Left colon (tissue), 2 donors: ENCODE measurements at regions not wholly inside any gene's neighbourhood (a gene's known extent, or its start where the extent isn't known, plus 50 kb on each side); places are given as distances from the start of the nearest gene placed in this dataset.
"Not testable (repeated sequence)": the region's sequence is repeated elsewhere in the genome, so short reads cannot be mapped to it uniquely, and the experiment has no call there.

Source experiments
- ATAC-seq: fragments of 200-7000 bp; cut with Tn5 transposase; one replicate; pipeline ENCODE4 v1.9.1; 2020; ENCODE audit warnings: mild to moderate bottlenecking, moderate library complexity
- DNase-seq, 2 donors: peaks; one replicate each; pipeline ENCODE4 v3.0.0-alpha.2; 2020
- intact Hi-C, 2 donors: fragments of 100-400 bp; cut with DNase I in 1 of 2; cut with micrococcal nuclease in 1 of 2; formaldehyde crosslinking; loops; one replicate each; pipeline versions ENCODE4 v1.11.2 to v1.14.0; 2022; cut with DNase I, micrococcal nuclease
- donor health status: DM: no; HTN: no; CAD: no.
- donor health status: DM: yes; HTN: yes; CAD: no.

DNA sequence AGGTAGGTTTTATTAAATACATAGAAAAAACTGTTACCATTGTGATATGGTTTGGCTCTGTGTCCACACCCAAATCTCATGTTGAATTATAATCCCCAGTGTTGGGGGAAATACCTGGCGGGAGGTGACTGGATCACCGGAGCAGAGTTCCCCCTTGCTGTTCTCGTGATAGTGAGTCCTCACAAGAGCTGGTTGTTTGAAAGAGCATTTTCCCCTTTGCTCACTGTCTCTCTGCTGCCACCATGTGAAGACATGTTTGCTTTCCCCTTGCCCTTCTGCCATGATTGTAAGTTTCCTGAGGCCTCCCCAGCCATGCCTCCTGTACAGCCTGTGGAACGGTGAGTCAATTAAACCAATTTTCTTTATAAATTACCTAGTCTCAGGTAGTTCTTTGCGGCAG, 352.7 kb upstream of the SLC39A10 start:
- no peak for DNase-seq
- ATAC-seq: no peak
- intact Hi-C loops: no loop called here

DNA sequence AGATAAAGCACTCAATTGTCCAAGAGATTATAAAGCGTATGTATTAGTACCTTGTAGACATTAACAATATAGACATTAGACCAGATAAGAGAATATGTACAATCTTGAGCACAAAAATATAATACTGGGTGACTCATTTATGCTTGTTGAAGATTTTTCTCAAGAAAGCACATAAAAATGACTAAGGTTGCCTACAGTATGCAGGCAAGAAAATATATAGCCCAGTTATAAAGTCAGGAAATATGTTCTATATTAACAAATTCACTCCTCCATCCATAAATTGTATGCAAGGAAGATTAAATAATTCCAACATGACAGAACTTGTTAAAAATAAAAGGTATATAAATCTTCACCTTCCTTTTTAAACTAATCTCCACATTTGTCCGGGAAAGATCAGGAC, 356.4 kb upstream of the SLC39A10 start:
- DNase-seq: no peak
- intact Hi-C loops: no loop called here
- no peak for ATAC-seq

DNA sequence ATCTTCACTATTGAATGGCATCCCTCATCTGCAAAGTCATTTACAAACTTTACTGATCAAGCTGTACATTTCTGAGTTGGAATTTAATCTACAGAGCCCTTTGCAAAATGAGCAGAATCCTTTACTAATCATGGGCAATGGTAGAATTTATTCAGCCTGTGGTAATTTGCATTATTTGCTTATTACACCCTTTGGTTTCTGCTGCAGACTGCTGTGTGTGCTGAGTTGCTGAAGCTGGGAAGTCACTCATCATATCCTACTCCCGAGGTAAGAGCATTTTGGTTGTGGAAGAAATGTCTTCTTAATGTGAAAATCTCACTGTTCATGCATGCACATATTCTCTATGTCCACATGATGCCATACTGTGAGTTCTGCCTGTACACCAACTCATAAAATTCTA, 357.4 kb upstream of the SLC39A10 start:
- DNase-seq (no peak), ATAC-seq (no peak)
- intact Hi-C loops: no loop called here

DNA sequence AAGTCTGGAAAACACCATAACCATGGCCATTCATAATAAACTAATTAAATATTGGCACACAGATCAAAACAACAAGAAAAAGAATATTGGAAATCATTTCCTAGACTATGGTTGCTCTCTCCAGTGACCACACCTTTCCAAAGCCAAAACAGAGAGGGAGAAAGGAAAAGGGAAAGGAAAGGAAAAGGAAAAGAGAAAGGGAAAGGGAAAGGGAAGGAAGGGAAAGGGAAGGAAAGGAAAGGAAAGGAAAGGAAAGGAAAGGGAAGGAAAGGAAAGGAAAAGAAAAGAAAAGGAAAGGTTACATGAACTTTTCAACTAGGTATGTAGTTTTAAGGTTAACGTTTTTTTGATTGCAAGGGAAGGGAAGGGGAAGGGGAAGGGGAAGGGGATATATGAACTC, 360.5 kb upstream of the SLC39A10 start:
- ATAC-seq (no peak), DNase-seq (no peak)
- intact Hi-C loops: no loop called here

DNA sequence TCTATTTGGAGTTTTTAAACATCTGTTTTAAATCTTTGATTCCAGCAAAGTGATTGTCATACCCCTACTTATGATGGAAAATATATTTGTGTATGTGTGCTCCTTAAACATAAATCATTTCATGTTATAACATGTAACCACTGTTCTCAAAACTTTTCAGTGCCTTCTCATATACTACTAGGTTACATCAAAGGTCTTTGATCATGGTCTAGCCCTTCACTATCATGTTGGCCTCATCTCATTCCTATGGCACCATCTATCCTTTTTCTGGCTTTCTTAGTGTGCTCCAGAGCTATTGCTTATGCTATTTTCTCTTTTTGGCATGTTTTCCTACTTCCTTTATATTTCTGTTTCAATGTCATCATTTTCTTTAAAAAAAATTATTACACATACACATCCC, 367.9 kb upstream of the SLC39A10 start:
- DNase-seq: no peak
- no peak for ATAC-seq
- intact Hi-C loops: no loop called here

DNA sequence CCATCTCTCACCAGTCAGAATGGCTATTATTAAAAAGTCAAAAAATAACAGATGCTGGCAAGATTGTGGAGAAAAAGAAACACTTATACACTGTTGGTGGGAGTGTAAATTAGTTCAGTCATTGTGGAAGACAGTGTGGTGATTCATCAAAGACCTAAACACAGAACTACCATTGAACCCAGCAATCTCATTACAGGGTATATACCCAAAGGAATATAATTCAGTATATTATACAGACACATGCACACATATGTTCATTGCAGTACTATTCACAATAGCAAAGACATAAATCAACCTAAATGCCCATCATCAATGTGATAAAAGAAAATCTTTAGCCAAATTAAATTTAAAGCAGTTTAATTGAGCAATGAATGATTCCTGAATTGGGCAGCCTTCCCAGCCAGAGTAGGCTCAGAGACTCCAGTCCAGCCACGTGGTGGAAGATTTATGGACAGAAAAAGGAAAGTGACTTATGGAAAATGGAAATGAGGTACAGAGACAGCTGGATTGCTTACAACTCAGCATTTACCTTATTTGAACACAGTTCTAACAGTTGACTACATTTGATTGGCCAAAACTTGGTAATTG, 377.1 kb upstream of the SLC39A10 start:
- intact Hi-C loops: no loop called here
- no peak for ATAC-seq
- DNase-seq: no peak

DNA sequence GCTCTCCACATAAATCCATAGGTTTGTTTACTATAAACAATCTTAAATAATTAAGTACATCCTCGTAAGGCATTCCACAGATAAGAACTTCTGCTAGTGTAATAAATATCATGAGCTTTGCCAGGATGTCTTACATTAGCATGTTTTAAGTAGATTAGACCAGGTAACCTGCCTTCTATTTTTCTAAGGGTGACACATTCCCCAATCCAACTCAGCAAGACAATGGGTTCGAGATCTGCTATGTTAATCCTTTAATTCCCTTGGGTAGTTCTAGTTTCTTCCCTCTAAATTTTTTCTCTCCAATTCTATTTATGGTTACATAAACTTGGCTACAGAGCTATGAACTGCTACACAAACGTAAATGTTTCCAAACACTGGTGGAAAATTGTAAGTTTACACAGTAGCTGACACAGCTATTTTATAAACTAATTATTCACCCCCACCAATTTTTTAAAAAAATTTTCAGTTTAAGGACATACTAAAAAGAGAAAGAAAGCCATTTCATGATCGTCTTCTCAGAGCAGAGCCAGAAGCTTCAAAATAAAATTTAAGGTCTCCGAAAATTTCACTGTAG, 386.5 kb upstream of the SLC39A10 start:
- DNase-seq: no peak
- intact Hi-C loops: no loop called here
- ATAC-seq: no peak

DNA sequence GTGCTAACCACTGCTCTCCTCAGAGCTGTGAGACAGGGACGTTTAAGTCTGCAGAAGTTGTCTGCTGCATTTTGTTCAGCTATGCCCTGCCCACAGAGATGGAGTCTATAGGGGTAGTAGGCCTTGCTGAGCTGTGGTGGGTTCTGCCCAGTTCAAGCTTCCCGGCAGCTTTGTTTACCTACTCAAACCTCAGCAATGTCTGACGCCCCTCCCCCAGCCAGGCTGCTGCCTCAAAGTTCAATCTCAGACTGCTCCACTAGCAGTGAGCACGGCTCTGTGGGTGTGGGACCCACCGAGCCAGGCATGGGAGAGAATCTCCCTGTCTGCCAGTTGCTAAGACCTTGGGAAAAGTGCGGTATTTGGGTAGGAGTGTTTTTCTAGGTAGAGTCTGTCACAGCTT, 387.8 kb upstream of the SLC39A10 start:
- no peak for ATAC-seq
- DNase-seq: no peak
- intact Hi-C loops: no loop called here

DNA sequence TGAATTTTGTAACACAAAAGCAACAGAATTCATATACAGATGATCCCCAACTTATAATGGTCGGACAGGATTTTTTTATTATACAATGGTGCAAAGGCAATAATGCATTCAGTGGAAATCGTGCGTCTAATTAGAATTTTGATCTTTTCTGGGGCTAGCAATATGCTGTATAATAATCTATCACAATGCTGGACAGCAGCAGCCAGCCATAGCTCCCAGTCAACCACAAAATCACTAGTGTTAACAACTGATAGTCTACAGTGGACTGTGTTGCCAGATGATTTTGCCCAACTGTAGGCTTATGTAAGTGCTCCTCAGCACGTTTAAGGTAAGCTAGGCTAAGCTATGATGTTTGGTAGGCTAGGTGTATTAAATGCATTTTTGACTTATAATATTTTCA, 399.0 kb upstream of the SLC39A10 start:
- intact Hi-C loops: no loop called here
- no peak for DNase-seq
- no peak for ATAC-seq

DNA sequence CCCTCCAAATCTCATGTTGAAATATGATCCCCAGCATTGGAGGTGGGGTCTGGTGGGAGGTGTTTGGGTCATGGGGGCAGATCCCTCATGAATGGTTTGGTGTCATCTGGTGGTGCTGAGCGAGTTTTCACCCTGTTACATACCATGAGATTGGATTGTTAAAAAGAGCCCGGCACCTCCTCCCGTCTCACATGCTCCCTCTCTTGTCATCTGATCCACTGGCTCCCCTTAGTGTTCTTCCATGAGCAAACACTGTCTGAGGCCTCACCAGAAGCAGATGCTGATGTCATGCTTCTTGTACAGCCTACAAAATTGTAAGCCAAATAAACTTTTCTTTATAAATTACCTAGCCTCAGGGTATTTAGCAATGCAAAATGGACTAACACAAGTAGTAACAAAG, 405.0 kb upstream of the SLC39A10 start:
- ATAC-seq: no peak
- no peak for DNase-seq
- intact Hi-C loops: no loop called here

DNA sequence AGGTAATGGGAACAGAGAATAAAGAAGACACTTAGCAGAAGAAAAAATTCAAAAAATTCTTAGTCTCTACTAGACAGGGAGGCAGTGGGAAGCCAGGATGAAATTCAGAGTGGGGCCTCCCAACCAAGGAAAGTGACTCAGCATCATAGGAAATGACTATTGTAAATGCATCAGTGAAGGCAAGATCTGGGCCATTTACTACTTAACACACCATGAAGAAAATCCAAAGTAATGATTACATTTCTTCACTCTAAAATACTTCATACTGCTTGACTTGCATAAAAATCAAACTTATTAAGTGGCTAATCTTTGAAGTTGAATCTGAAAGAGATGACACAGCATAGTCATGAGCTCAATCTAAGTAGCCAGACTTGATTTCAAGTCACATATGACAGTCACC, 405.8 kb upstream of the SLC39A10 start:
- DNase-seq: no peak
- intact Hi-C loops: no loop called here
- ATAC-seq: no peak

DNA sequence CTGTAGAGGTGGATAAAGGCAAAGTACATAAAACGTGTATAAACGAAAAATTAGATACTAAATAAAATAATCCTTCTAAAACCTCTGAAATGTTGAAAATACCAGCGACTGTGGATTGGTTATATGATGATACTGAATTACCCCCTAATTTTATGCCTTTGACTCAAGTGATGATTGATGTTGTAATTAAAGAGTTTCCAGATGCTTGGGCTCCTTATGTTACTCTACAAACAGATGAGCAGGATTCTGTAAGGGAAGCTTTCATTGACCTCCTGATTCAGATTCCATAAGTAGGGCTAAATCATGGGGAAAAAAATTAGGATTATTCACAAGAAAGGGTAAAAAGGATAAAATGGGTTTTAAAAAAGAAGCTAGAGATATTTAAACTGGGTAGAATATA, 418.2 kb upstream of the SLC39A10 start:
- ATAC-seq: no peak
- intact Hi-C loops: no loop called here

DNA sequence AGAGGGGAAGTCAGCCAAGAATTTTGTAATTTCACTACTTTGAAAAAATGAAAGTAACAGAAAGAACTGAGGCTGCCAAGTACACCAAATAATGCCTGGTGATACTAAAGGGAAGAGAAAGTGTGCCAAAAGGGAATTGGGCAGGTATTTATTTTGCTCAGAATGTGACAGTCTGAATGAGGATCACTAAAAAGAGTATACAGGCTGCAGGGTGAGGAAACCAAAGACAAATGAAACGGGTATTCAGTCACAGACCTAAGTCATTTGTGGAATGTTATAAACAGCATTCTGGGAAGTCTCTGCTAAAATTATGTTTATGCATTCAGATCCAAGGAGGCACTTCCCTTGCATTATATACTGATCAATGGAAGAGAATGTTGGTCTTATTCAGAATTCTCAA, 418.6 kb upstream of the SLC39A10 start:
- ATAC-seq (no peak), DNase-seq (no peak)
- intact Hi-C loops: no loop called here

More for the DNA sequence above, 418.2 kb upstream of the SLC39A10 start:
- no peak for DNase-seq

DNA sequence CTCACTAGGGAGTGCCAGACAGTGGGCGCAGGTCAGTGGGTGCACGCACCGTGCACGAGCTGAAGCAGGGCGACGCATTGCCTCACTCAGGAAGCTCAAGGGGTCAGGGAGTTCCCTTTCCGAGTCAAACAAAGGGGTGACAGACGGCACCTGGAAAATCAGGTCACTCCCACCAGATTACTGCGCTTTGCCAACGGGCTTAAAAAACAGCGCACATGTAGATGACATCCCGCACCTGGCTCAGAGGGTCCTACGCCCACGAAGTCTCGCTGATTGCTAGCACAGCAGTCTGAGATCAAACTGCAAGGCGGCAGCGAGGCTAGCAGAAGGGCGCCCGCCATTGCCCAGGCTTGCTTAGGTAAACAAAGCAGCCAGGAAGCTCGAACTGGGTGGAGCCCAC, 428.5 kb upstream of the SLC39A10 start:
- ATAC-seq, intact Hi-C loops, DNase-seq: not testable (repeated sequence)

DNA sequence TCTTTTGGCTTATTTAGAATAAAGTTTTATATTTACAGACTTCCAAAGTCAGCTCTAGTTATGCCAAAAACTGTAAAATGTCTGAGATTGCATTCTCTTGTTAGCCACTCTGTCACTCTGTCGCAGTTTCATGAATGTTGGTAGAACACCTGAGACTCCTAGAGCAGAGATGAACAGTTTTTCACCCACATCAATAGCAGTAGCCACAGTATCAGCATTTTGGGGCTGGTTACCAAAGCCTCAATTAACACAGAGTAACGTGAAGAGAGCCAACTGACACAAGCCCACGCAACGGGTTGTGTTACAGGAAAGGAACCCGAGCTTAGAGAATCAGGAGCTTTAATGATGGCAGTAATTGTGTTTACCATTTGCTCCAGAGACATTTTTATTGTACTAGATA, 443.0 kb upstream of the SLC39A10 start:
- ATAC-seq: no peak
- intact Hi-C loops: no loop called here
- DNase-seq: no peak

DNA sequence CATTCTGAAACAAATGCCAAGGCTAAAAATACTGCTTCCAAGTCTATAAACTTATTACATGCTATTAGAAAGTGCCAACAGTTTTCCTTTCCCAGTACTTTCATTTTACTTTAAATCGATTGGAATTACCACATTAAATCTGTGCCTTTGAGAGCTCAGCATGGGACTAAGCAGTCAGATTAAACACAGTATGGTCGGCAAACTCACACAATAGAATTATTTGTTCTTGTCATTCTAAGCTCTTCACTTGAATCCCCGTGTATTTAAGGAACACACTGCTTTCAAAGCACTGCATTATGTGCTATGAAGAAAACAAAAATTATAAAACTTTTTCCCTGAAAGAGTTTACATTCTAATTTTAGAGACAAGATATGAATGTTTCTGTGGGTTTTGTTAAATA, 444.4 kb upstream of the SLC39A10 start:
- intact Hi-C loops: no loop called here
- DNase-seq: no peak
- no peak for ATAC-seq

DNA sequence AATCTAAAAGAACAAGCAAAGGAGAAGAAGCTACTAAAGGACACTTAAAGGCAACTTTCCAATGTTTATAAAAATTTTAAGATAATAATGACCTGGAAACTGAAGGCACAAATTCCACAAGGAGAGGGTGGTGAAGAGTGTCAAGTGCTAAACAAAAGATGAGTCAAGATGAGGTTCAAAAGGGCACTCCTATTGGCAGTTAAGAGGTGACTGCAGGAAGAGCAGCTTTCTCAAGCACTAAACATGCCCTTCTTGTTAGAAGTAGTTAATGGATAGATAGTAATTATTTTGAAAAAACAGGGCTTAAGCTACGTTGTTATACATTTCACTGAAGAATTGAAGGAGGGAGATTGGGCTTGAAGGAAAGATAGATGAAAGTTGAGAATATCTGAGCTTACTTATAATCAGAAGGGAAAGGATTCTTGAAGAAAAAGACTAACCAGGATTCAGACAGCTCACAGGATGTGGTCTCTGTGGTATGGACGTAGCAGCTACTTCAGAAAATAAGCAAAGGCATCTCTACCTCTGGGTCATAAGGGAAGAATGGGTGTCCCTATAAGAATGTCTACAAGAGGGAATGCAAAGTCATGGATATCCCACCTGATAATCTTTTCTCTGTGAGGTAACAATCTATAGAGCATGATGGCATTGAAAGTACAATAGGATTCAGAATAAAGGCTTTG, 454.7 kb upstream of the SLC39A10 start:
- intact Hi-C loops: no loop called here
- ATAC-seq (no peak), DNase-seq (no peak)

DNA sequence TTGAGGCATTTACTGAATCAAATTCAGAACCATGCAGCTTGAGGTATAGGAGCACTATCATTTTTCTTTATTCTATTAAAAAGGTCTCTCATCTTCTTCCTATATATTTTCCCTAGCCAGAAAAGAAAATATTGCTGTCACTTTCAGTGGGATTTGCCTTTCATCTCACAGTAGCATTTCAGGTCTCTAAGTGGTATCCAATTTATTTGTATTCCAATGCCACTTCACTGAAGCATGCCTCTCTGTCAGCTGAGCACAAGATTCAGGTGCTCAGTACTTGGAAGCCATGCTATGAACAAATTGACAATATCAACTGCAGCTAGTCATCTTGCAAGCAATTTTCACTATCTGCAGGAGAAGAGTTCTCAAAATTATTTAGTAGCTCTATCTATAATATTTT, 457.2 kb upstream of the SLC39A10 start:
- no peak for ATAC-seq
- DNase-seq: no peak
- intact Hi-C loops: no loop called here

DNA sequence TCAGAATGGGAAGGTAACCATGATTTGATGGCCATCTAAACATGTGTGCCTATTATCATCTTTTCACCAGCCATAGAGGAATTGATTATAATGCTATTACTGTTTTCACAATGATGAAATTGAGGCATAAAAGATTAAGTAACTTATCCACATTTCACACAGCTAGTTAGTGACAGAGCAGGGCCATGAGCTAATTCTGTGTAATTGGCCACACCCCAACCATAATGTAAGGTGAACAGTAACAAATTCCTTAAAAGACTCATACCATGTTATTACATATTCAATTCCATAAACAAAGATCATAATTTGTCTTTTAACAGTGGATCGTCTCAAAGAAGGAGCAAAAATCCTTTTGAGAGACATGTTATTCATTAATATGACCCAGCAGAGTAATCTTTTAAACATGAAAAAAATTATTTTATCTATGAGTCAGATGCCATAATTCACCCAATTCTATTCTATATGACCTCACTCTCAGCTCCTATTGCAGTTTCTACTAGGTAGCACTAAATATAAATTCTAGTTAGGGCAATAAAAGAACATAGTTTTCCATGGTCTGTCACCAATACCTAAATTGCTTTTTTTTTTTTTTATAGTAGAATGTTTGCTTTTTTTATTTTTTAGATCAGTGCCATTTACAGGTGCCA, 475.8 kb upstream of the SLC39A10 start:
- ATAC-seq (no peak), DNase-seq (no peak)

DNA sequence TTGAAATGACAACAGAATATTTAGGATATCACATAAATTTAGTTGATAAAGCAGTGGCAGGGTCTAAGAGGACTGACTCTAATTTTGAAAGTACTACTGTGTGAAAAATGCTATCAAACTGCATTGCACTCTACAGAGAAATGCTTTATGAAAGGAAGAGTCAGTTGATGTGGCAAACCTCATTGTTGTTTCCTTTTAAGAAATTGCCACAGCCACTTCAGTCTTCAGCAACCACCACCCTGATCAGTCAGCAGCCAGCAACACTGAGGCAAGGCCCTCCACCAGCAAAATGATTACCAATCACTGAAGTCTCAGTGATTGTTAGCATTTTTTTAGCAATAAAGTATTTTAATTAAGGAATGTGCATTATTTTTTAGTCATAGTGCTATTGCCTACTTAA, 488.7 kb upstream of the SLC39A10 start:
- DNase-seq: no peak
- intact Hi-C loops: no loop called here
- ATAC-seq: no peak

More for the DNA sequence above, 475.8 kb upstream of the SLC39A10 start:
- intact Hi-C loops: no loop called here
